Suprapubic skin (tissue), 4 donors: ENCODE measurements at regions not wholly inside any gene's neighbourhood (a gene's known extent, or its start where the extent isn't known, plus 50 kb on each side); places are given as distances from the start of the nearest gene placed in this dataset.
A peak's percentile ranks its signal among the peaks of the same experiment; 100 is the strongest.

Experiments
- DNase-seq, 2 donors: peaks; one replicate each; pipeline ENCODE4 v3.0.0-alpha.2; 2019; ENCODE audit warnings: low spot score in 2 of 2
- H3K27ac ChIP-seq: fragments of 200-600 bp; sonication (generic); one replicate; pipeline ENCODE4 v1.5.1; 2019
- H3K27me3 ChIP-seq: fragments of 200-600 bp; sonication (generic); one replicate; pipeline ENCODE4 v1.5.1; 2019
- H3K36me3 ChIP-seq: fragments of 200-600 bp; sonication (generic); one replicate; pipeline ENCODE4 v1.5.1; 2019
- H3K4me1 ChIP-seq: fragments of 200-600 bp; sonication (generic); one replicate; pipeline ENCODE4 v1.5.1; 2019
- H3K4me3 ChIP-seq: fragments of 200-600 bp; sonication (generic); one replicate; pipeline ENCODE4 v1.5.1; 2019; ENCODE audit warnings: mild to moderate bottlenecking
- H3K9me3 ChIP-seq: fragments of 200-600 bp; sonication (generic); one replicate; pipeline ENCODE4 v1.5.1; 2019
- EP300 ChIP-seq: sonication (generic); formaldehyde crosslinking; IDR thresholded peaks from one replicate; pipeline ENCODE4 v1.6.1; 2017; ENCODE audit warnings: antibody characterized with exemption
- POLR2A ChIP-seq, 2 donors: fragments of 450-650 bp; IDR thresholded peaks; one replicate each; pipeline ENCODE4 v1.6.1; 2017; ENCODE audit warnings: antibody characterized with exemption in 2 of 2, mild to moderate bottlenecking in 2 of 2, moderate library complexity in 2 of 2
- POLR2AphosphoS5 ChIP-seq, 3 donors: sonication (generic); formaldehyde crosslinking; IDR thresholded peaks; one replicate each; pipeline ENCODE4 v1.6.1; 2017; ENCODE audit warnings: antibody characterized with exemption in 3 of 3
- WGBS: methylation state at CpG from one replicate; pipeline ENCODE4 v1.1.5; 2018; 5-methylcytosine and 5-hydroxymethylcytosine counted together
- TF ChIP-seq, protein P1 (sequence below), 2 donors: fragments of 200-600 bp in 1 of 2; fragments of 450-650 bp in 1 of 2; sonication (generic) in 1 of 2; IDR thresholded peaks; one replicate each; pipeline ENCODE4 v1.5.1; 2016 to 2019; ENCODE audit warnings: antibody characterized with exemption in 2 of 2, mild to moderate bottlenecking in 1 of 2, moderate library complexity in 1 of 2

DNA sequence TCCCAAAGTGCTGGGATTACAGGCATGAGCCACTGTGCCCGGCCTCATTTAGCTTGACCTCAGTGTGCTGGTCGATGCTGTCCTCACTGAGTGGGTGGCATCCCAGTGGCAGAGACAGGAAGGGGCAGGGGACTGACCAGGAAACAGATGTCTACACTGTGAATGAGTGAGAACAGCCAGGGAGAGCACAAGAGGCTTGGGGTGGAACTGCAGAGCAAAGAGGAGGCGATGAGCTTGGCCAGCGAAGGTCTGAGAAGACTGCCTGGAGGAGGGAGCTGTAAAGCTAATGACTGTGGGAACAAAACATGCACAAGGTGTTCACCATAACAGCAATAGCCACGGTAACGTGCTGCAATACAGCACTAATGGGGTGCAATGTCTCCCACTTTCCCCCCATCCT is 57.2 kb upstream of the BEGAIN start:
- H3K36me3 ChIP-seq = no peaks in the 10 kb centered on the region
- TF ChIP-seq, protein P1, sequence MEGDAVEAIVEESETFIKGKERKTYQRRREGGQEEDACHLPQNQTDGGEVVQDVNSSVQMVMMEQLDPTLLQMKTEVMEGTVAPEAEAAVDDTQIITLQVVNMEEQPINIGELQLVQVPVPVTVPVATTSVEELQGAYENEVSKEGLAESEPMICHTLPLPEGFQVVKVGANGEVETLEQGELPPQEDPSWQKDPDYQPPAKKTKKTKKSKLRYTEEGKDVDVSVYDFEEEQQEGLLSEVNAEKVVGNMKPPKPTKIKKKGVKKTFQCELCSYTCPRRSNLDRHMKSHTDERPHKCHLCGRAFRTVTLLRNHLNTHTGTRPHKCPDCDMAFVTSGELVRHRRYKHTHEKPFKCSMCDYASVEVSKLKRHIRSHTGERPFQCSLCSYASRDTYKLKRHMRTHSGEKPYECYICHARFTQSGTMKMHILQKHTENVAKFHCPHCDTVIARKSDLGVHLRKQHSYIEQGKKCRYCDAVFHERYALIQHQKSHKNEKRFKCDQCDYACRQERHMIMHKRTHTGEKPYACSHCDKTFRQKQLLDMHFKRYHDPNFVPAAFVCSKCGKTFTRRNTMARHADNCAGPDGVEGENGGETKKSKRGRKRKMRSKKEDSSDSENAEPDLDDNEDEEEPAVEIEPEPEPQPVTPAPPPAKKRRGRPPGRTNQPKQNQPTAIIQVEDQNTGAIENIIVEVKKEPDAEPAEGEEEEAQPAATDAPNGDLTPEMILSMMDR (IDR thresholded peaks at IDR 0.05) = no peak
- no peak for TF ChIP-seq EP300
- TF ChIP-seq POLR2AphosphoS5 (IDR thresholded peaks at IDR 0.05) = no peak
- no peak for TF ChIP-seq POLR2A (IDR thresholded peaks at IDR 0.05)
- no peak overlapping the region for H3K27ac ChIP-seq
- no peak overlapping the region for H3K4me3 ChIP-seq
- H3K4me1 ChIP-seq = peaks cover 12% of the 10 kb centered on the region
- no peaks in the 10 kb centered on the region for H3K9me3 ChIP-seq
- WGBS = 78% methylated on average over 6 of the region's 6 CpGs
- DNase-seq = no peak
- peaks cover 2% of the 10 kb centered on the region for H3K27me3 ChIP-seq

DNA sequence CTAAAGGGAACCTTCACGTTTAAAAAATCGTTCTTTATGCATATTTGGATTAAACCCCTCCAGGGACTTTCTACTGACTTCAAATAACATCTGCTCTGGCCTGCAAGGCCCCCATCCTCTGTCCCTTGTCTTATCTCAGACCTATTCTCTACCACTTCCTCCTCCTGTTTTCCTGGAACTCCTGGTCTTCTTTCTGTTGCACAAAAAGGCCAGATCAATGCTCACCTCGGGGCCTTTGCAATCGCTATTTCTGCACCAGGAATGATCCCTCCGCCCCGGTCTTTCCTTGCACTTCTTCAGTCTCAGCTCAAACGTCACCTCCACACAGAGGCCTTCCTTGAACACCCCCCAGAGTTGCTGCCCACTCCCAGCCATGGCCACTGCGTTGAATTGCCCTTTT is 57.6 kb upstream of the BEGAIN start:
- WGBS = 65% methylated on average over 8 of the region's 8 CpGs
- TF ChIP-seq, protein P1 (IDR thresholded peaks at IDR 0.05) = no peak
- TF ChIP-seq EP300 (no peak), POLR2A (IDR thresholded peaks at IDR 0.05) (no peak), POLR2AphosphoS5 (IDR thresholded peaks at IDR 0.05) (no peak)

DNA sequence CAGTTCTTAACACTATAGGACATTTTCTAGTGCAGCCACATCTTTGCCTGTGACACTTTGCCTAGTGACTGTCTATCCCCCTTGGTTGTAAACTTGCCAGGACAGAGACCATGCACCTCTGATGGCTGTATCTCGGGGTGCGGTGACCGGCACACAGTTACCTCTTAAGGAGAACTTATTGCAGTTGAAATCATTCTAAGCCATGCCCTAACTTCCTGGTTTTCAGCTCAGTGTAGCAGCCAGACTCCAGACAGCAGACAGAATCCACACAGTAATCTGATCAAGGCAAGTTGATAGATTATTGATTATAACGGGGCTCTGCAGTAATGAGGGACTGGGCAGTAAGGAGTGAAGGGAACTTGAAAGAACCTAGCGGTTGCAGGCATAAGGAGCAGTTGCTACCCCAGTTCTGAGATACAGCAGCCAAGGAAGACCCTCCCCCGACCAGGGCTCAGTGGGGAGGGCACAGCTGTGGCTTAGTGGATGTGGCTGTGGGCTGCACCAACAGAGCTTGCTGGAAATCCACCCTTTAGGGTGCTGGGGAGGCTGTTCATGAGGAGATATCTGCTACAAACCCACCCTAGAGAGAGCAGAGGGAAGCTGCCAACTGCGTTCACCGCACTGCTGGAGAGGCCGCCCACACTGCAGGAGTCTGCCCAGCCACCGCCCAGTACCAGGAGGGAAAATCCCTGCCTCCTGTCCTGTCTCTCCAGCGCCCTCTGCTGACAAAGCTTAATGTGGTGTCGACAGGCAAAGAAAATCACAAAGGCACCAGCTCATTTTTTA is 58.2 kb upstream of the BEGAIN start:
- WGBS = 53% methylated on average over 8 of the region's 12 CpGs
- no peaks in the 10 kb centered on the region for H3K36me3 ChIP-seq
- TF ChIP-seq POLR2AphosphoS5 (IDR thresholded peaks at IDR 0.05) = no peak
- TF ChIP-seq, protein P1 (IDR thresholded peaks at IDR 0.05) = peak; percentile 65 to 80
- no peak overlapping the region for H3K27ac ChIP-seq
- H3K27me3 ChIP-seq = peaks cover 2% of the 10 kb centered on the region
- H3K9me3 ChIP-seq = no peaks in the 10 kb centered on the region
- no peak overlapping the region for H3K4me3 ChIP-seq
- H3K4me1 ChIP-seq = peaks cover 12% of the 10 kb centered on the region
- peak in 1 of 2 donors; percentile 84 for DNase-seq

More for the DNA sequence above, 57.6 kb upstream of the BEGAIN start:
- Histone ChIP-seq H3K36me3 (no peaks in the 10 kb centered on the region), H3K9me3 (no peaks in the 10 kb centered on the region), H3K4me1 (peaks cover 12% of the 10 kb centered on the region), H3K4me3 (no peak overlapping the region), H3K27ac (no peak overlapping the region), H3K27me3 (peaks cover 2% of the 10 kb centered on the region)
- no peak for DNase-seq

DNA sequence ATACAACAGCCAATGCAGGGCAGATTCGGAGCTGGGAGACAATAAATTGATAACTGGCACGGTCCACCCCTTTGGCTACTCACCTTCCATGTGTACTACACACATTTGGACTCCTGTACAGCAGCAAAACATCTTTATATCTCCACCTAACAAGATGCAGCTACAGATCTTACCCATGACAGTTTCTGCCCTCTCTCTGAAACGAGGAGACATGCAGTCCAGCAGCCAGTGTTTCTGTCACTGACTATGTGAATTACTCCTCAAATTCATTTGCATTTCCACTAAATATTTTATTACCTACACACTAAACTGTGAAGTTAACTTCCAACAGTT is 58.7 kb upstream of the BEGAIN start:
- no peak for DNase-seq
- H3K9me3 ChIP-seq = no peaks in the 10 kb centered on the region
- no peak overlapping the region for H3K27ac ChIP-seq
- 33% methylated on average over 3 of the region's 3 CpGs for WGBS
- peaks cover 2% of the 10 kb centered on the region for H3K27me3 ChIP-seq
- no peaks in the 10 kb centered on the region for H3K36me3 ChIP-seq
- peaks cover 12% of the 10 kb centered on the region for H3K4me1 ChIP-seq
- TF ChIP-seq EP300 = no peak
- no peak for TF ChIP-seq POLR2A (IDR thresholded peaks at IDR 0.05)
- TF ChIP-seq, protein P1 (IDR thresholded peaks at IDR 0.05) = no peak
- no peak for TF ChIP-seq POLR2AphosphoS5 (IDR thresholded peaks at IDR 0.05)
- H3K4me3 ChIP-seq = no peak overlapping the region

DNA sequence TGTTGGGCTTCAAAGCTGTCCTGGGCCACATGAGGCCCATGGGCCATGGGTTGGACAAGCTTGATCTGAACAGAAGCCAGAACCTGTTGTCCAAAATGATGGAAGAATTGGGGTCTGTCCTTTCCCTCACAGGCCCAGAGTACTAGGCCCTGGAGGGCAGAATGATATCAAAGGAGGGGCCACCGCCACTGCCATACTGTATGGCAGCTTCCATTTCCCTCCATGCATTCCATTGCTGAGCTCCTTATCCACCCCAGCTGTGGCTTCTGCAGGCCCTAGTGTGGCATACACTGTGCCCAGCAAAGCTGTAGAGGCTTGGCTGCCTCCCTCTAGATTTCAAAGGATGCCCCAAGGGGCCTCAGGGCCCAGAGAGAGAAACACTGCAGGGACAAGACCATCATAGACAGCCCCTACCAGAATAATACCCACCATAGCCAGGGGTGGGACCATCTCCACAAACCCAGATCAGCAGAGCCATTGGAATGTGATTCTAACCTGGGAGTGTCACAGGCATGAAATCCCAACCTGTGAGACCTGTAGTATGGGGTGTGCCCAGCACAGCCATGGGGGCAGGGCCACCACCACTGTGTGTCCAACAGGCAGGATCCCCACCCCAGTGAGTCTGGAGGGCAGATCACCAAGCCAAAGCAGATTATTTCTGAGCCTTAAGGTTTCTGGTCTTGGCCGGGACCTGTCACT is 61.4 kb upstream of the BEGAIN start:
- H3K27ac ChIP-seq = no peak overlapping the region
- no peaks in the 10 kb centered on the region for H3K9me3 ChIP-seq
- no peaks in the 10 kb centered on the region for H3K36me3 ChIP-seq
- peaks cover 6% of the 10 kb centered on the region for H3K27me3 ChIP-seq
- peaks cover 12% of the 10 kb centered on the region for H3K4me1 ChIP-seq
- TF ChIP-seq POLR2AphosphoS5 (IDR thresholded peaks at IDR 0.05) (no peak), POLR2A (IDR thresholded peaks at IDR 0.05) (no peak), EP300 (no peak)
- TF ChIP-seq, protein P1 (IDR thresholded peaks at IDR 0.05) = no peak
- WGBS = 74% methylated on average over 2 of the region's 2 CpGs
- no peak for DNase-seq
- H3K4me3 ChIP-seq = no peak overlapping the region
